HL-60 (cell line): ENCODE measurements at regions not wholly inside any gene's neighbourhood (a gene's known extent, or its start where the extent isn't known, plus 50 kb on each side); places are given as distances from the start of the nearest gene placed in this dataset.
"Not testable (repeated sequence)": the region's sequence is repeated elsewhere in the genome, so short reads cannot be mapped to it uniquely, and the experiment has no call there.

ENCODE experiments used
- DNase-seq, 2 experiments: peaks; one replicate each; pipeline ENCODE4 v3.0.0-alpha.2; 2010 to 2020; ENCODE audit warnings: low read depth in 1 of 2, low spot score in 1 of 2
- H3K27ac ChIP-seq: fragments of 250-450 bp; sonication (Bioruptor Pico); replicated peaks from 2 replicates; pipeline ENCODE4 v1.5.1; 2020; ENCODE audit warnings: mild to moderate bottlenecking, moderate library complexity
- H3K27me3 ChIP-seq: fragments of 250-450 bp; sonication (Bioruptor Pico); 2 replicates; pipeline ENCODE4 v1.5.1; 2021; ENCODE audit warnings: mild to moderate bottlenecking, moderate library complexity; ENCODE audit not compliant: insufficient read depth, poor library complexity, severe bottlenecking
- H3K4me3 ChIP-seq: replicated peaks from 2 replicates; pipeline ENCODE4 v1.5.1; 2011; ENCODE audit warnings: mild to moderate bottlenecking, control low read depth, low read length; ENCODE audit not compliant: insufficient read depth
- CTCF ChIP-seq: IDR thresholded peaks from one replicate; pipeline ENCODE4 v1.5.1; 2011; ENCODE audit warnings: low read length, control low read depth, inconsistent platforms; ENCODE audit not compliant: insufficient read depth
- GABPA ChIP-seq: IDR thresholded peaks from 2 replicates; pipeline ENCODE4 v1.6.1; 2012; ENCODE audit warnings: low read depth
- POLR2AphosphoS5 ChIP-seq: IDR thresholded peaks from 2 replicates; pipeline ENCODE4 v1.6.1; 2012; ENCODE audit warnings: low read depth
- REST ChIP-seq: IDR thresholded peaks from 2 replicates; pipeline ENCODE4 v1.6.1; 2012; ENCODE audit warnings: low read depth; ENCODE audit not compliant: insufficient replicate concordance
- SPI1 ChIP-seq: IDR thresholded peaks from 2 replicates; pipeline ENCODE4 v1.6.1; 2012; ENCODE audit warnings: low read depth, mild to moderate bottlenecking, borderline replicate concordance

GRCh38 chr12:102299731-102300130 lies 102.1 kb upstream of the PMCH start:
- H3K27ac ChIP-seq = no peak overlapping the region
- DNase-seq = no peak
- no peaks in the 10 kb centered on the region for H3K27me3 ChIP-seq
- TF ChIP-seq SPI1 = no peak
- no peak for TF ChIP-seq POLR2AphosphoS5
- no peak for TF ChIP-seq GABPA
- no peak overlapping the region for H3K4me3 ChIP-seq

GRCh38 chr12:102298022-102298421 lies 100.4 kb upstream of the PMCH start:
- no peak overlapping the region for H3K4me3 ChIP-seq
- DNase-seq = no peak
- no peaks in the 10 kb centered on the region for H3K27me3 ChIP-seq

GRCh38 chr12:102297412-102297811 lies 99.8 kb upstream of the PMCH start:
- no peak overlapping the region for H3K27ac ChIP-seq
- no peaks in the 10 kb centered on the region for H3K27me3 ChIP-seq
- no peak for DNase-seq
- no peak overlapping the region for H3K4me3 ChIP-seq
- TF ChIP-seq REST = no peak
- TF ChIP-seq GABPA = no peak
- no peak for TF ChIP-seq CTCF
- no peak for TF ChIP-seq SPI1
- no peak for TF ChIP-seq POLR2AphosphoS5

More at GRCh38 chr12:102298022-102298421, 100.4 kb upstream of the PMCH start:
- TF ChIP-seq SPI1 (no peak), GABPA (no peak), CTCF (no peak), REST (no peak), POLR2AphosphoS5 (no peak)
- no peak overlapping the region for H3K27ac ChIP-seq

- TF ChIP-seq CTCF = no peak
- no peak for TF ChIP-seq SPI1
- TF ChIP-seq POLR2AphosphoS5 = no peak
- no peak for TF ChIP-seq GABPA
- TF ChIP-seq REST = no peak
- Histone ChIP-seq H3K27ac (no peak overlapping the region), H3K27me3 (no peaks in the 10 kb centered on the region), H3K4me3 (no peak overlapping the region)
- DNase-seq = no peak
Observed at GRCh38 chr12:102294568-102294967, 96.9 kb upstream of the PMCH start.

- DNase-seq, H3K27ac ChIP-seq, H3K27me3 ChIP-seq, H3K4me3 ChIP-seq: not testable (repeated sequence)
Observed at GRCh38 chr12:102291498-102292440, 94.1 kb upstream of the PMCH start.
